ENCODE measurements at regions not wholly inside any gene's neighbourhood (a gene's known extent, or its start where the extent isn't known, plus 50 kb on each side); places are given as distances from the start of the nearest gene placed in this dataset.

DNA sequence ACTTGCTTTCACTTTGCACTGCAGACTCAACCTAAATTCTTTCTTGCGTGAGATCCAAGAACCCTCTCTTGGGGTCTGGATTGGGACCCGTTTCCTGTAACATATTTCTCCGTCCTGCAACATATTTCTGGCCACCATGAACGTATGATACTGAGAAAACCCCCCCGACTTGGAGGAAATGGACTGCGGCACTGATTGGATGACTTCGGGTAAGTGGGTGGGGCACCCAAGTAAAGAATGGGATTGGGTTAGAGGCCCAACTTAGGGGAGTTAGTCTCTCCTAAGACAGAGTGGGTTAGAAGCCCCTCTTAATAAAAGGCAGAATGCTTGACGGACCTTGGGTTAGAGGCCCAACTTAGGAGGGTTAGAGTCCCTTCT is 690.4 kb downstream of the UQCRFS1 start:
- Histone ChIP-seq H3K36me3 (ENCODE audit: control insufficient read depth in 2 of 2, insufficient read depth in 1 of 2, low read length in 2 of 2) (peaks cover 0 to 5% of the 10 kb centered on the region in 2 experiments; a peak in 1 of 3 replicates), H3K27ac (ENCODE audit: extremely low read depth, low read depth, low read length) (no peak overlapping the region), H3K9me3 (ENCODE audit: control insufficient read depth, insufficient read depth, low read depth, low read length) (peaks cover 3% of the 10 kb centered on the region; the same call in 1 of the 2 replicates), H3K4me3 (ENCODE audit: low read depth, low read length) (no peak overlapping the region), H3K4me1 (ENCODE audit: control insufficient read depth, insufficient read depth, low read length) (peaks cover 17% of the 10 kb centered on the region)
- TF ChIP-seq ZNF169 (tag by site-specific recombination; IDR thresholded peaks at IDR 0.05) (no peak), ZNF16 (tag by site-specific recombination; IDR thresholded peaks at IDR 0.05; ENCODE audit: low read depth) (no peak), KLF9 (tag by site-specific recombination; IDR thresholded peaks at IDR 0.05; ENCODE audit: low read depth) (no peak), ZNF174 (tag by site-specific recombination; IDR thresholded peaks at IDR 0.05) (no peak), ZNF394 (tag by site-specific recombination; IDR thresholded peaks at IDR 0.05; ENCODE audit: borderline replicate concordance) (no peak), ZNF76 (tag by site-specific recombination; IDR thresholded peaks at IDR 0.05; ENCODE audit: borderline replicate concordance, low read depth) (no peak), ZNF558 (tag by site-specific recombination; IDR thresholded peaks at IDR 0.05) (no peak), ZNF423 (tag by site-specific recombination; IDR thresholded peaks at IDR 0.05) (no peak), ZNF501 (tag by site-specific recombination; IDR thresholded peaks at IDR 0.05) (no peak), SP3 (tag by site-specific recombination; IDR thresholded peaks at IDR 0.05) (no peak), REPIN1 (tag by site-specific recombination; IDR thresholded peaks at IDR 0.05; ENCODE audit: low read depth) (no peak), ZNF292 (tag by site-specific recombination; IDR thresholded peaks at IDR 0.05; ENCODE audit: borderline replicate concordance, low read depth) (no peak), ZNF214 (tag by site-specific recombination; IDR thresholded peaks at IDR 0.05; ENCODE audit: borderline replicate concordance) (no peak), ZNF701 (tag by site-specific recombination; IDR thresholded peaks at IDR 0.05) (no peak)
- TF ChIP-seq, protein P1, sequence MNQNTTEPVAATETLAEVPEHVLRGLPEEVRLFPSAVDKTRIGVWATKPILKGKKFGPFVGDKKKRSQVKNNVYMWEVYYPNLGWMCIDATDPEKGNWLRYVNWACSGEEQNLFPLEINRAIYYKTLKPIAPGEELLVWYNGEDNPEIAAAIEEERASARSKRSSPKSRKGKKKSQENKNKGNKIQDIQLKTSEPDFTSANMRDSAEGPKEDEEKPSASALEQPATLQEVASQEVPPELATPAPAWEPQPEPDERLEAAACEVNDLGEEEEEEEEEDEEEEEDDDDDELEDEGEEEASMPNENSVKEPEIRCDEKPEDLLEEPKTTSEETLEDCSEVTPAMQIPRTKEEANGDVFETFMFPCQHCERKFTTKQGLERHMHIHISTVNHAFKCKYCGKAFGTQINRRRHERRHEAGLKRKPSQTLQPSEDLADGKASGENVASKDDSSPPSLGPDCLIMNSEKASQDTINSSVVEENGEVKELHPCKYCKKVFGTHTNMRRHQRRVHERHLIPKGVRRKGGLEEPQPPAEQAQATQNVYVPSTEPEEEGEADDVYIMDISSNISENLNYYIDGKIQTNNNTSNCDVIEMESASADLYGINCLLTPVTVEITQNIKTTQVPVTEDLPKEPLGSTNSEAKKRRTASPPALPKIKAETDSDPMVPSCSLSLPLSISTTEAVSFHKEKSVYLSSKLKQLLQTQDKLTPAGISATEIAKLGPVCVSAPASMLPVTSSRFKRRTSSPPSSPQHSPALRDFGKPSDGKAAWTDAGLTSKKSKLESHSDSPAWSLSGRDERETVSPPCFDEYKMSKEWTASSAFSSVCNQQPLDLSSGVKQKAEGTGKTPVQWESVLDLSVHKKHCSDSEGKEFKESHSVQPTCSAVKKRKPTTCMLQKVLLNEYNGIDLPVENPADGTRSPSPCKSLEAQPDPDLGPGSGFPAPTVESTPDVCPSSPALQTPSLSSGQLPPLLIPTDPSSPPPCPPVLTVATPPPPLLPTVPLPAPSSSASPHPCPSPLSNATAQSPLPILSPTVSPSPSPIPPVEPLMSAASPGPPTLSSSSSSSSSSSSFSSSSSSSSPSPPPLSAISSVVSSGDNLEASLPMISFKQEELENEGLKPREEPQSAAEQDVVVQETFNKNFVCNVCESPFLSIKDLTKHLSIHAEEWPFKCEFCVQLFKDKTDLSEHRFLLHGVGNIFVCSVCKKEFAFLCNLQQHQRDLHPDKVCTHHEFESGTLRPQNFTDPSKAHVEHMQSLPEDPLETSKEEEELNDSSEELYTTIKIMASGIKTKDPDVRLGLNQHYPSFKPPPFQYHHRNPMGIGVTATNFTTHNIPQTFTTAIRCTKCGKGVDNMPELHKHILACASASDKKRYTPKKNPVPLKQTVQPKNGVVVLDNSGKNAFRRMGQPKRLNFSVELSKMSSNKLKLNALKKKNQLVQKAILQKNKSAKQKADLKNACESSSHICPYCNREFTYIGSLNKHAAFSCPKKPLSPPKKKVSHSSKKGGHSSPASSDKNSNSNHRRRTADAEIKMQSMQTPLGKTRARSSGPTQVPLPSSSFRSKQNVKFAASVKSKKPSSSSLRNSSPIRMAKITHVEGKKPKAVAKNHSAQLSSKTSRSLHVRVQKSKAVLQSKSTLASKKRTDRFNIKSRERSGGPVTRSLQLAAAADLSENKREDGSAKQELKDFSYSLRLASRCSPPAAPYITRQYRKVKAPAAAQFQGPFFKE (tag by site-specific recombination; IDR thresholded peaks at IDR 0.05; ENCODE audit: borderline replicate concordance) = no peak
- TF ChIP-seq, protein P2, sequence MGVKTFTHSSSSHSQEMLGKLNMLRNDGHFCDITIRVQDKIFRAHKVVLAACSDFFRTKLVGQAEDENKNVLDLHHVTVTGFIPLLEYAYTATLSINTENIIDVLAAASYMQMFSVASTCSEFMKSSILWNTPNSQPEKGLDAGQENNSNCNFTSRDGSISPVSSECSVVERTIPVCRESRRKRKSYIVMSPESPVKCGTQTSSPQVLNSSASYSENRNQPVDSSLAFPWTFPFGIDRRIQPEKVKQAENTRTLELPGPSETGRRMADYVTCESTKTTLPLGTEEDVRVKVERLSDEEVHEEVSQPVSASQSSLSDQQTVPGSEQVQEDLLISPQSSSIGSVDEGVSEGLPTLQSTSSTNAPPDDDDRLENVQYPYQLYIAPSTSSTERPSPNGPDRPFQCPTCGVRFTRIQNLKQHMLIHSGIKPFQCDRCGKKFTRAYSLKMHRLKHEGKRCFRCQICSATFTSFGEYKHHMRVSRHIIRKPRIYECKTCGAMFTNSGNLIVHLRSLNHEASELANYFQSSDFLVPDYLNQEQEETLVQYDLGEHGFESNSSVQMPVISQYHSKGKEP (tag by site-specific recombination; IDR thresholded peaks at IDR 0.05) = no peak
- TF ChIP-seq, protein P3, sequence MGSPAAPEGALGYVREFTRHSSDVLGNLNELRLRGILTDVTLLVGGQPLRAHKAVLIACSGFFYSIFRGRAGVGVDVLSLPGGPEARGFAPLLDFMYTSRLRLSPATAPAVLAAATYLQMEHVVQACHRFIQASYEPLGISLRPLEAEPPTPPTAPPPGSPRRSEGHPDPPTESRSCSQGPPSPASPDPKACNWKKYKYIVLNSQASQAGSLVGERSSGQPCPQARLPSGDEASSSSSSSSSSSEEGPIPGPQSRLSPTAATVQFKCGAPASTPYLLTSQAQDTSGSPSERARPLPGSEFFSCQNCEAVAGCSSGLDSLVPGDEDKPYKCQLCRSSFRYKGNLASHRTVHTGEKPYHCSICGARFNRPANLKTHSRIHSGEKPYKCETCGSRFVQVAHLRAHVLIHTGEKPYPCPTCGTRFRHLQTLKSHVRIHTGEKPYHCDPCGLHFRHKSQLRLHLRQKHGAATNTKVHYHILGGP (tag by site-specific recombination; IDR thresholded peaks at IDR 0.05) = no peak
- CTCF ChIA-PET = no interaction called here
- POLR2A ChIA-PET = no interaction called here
